ENCODE measurements at regions not wholly inside any gene's neighbourhood (a gene's known extent, or its start where the extent isn't known, plus 50 kb on each side); places are given as distances from the start of the nearest gene placed in this dataset.

DNA sequence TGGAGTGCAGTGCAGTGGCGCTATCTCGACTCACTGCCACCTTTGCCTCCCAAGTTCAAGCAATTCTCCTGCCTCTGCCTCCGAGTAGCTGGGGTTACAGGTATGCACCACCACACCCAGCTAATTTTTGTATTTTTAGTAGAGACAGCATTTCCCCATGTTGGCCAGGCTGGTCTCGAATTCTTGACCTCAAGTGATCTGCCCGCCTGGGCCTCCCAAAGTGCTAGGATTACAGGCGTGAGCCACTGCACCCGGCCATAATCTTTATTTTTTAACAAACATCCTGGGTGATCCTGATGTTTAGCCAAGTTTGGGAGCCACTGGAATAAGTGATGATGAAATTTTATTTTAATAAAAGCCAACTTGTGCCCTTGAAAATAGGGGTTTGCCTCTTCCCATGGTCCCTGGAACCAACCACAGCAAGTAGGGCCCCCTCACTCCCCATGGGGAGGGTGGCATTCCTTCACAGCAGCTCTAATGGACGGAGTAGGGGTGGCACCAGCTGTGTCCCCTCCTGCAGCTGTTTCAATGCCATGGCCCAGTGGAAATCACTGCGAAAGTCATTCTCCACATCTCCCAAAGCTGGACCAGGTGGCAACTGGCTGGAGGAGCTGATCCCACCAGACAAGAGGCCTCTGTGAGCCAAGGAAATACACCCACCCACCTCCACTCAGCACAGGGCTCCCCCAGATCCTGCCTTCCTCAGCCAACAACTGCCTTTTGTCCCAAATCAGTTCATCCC lies 194.8 kb downstream of the ZFP36L2 start:
- Histone ChIP-seq H3K4me3 (replicated peaks in 1 of 2; ENCODE audit: low read depth in 1 of 2, low read length in 2 of 2) (no peak overlapping the region), H3K9ac (ENCODE audit: low read length) (no peak overlapping the region)

More for the DNA sequence above, 194.8 kb downstream of the ZFP36L2 start:
- Histone ChIP-seq H3K4me2 (ENCODE audit: low read length) (no peak overlapping the region), H3K36me3 (ENCODE audit: control insufficient read depth in 1 of 2, insufficient read depth in 2 of 2, low read length in 2 of 2) (no peaks in the 10 kb centered on the region), H3K9me2 (ENCODE audit: insufficient read depth) (no peaks in the 10 kb centered on the region), H2AFZ (ENCODE audit: low read depth, low read length, poor library complexity, severe bottlenecking) (no peak overlapping the region), H3K27ac (ENCODE audit: low read depth, low read length) (no peak overlapping the region), H3K79me2 (ENCODE audit: insufficient read depth, low read length) (no peaks in the 10 kb centered on the region), H3K27me3 (ENCODE audit: insufficient read depth, low read length) (0 out of 2 replicates have a peak, but pooled peaks cover 2% of the 10 kb centered on the region), H4K20me1 (ENCODE audit: insufficient read depth) (no peaks in the 10 kb centered on the region), H3K4me1 (ENCODE audit: control insufficient read depth in 1 of 2, insufficient read depth in 2 of 2, low read length in 2 of 2) (no peaks in the 10 kb centered on the region), H3K9me3 (ENCODE audit: control insufficient read depth in 1 of 2, insufficient read depth in 1 of 2, low read depth in 1 of 2, low read length in 2 of 2) (no peaks in the 10 kb centered on the region)
- ChIA-PET RAD21 (ENCODE audit: low non-redundant PET in 1 of 2, low total read pairs in 2 of 2, uncharacterized antibody in 2 of 2, unreplicated experiment in 2 of 2) (no interaction called here), CTCF (no interaction called here), POLR2A (no interaction called here)
- intact Hi-C loops (cut with micrococcal nuclease) = no loop called here
- DNase-seq (ENCODE audit: low read depth, low spot score) (no peak), ATAC-seq (no peak)
- TF ChIP-seq ZBTB33 (IDR thresholded peaks at IDR 0.05; ENCODE audit: extremely low read depth, insufficient replicate concordance, low read length) (no peak), FOSL1 (IDR thresholded peaks at IDR 0.05; ENCODE audit: low read depth) (no peak), EZH2 (IDR thresholded peaks at IDR 0.05) (no peak), SRF (IDR thresholded peaks at IDR 0.05; ENCODE audit: low read depth) (no peak), ATF3 (IDR thresholded peaks at IDR 0.05) (no peak), SP1 (IDR thresholded peaks at IDR 0.05; ENCODE audit: low read depth) (no peak)
- BruUV-seq (replicated peaks) = no TSS peak
